Mesenchymal stem cell (in vitro differentiated cells and primary cell): ENCODE measurements at regions not wholly inside any gene's neighbourhood (a gene's known extent, or its start where the extent isn't known, plus 50 kb on each side); places are given as distances from the start of the nearest gene placed in this dataset.
"Not testable (repeated sequence)": the region's sequence is repeated elsewhere in the genome, so short reads cannot be mapped to it uniquely, and the experiment has no call there.

Experiments
- DNase-seq: peaks from one replicate; pipeline ENCODE4 v3.0.0-alpha.2; 2013
- H2AFZ ChIP-seq: one replicate; pipeline ENCODE4 v1.6.1; 2013; ENCODE audit warnings: low read depth, mild to moderate bottlenecking, control low read depth, inconsistent platforms, low read length, moderate library complexity
- H2AK5ac ChIP-seq: 2 replicates; pipeline ENCODE4 v1.6.1; 2013; ENCODE audit warnings: low read length, moderate library complexity, mild to moderate bottlenecking, inconsistent platforms; ENCODE audit not compliant: severe bottlenecking
- H2BK120ac ChIP-seq: one replicate; pipeline ENCODE4 v1.6.1; 2013; ENCODE audit warnings: low read depth, mild to moderate bottlenecking, inconsistent platforms, low read length, moderate library complexity
- H2BK12ac ChIP-seq, 2 experiments: one replicate each; pipeline ENCODE4 v1.6.1; 2013; ENCODE audit warnings: inconsistent platforms in 2 of 2, low read length in 2 of 2, mild to moderate bottlenecking in 2 of 2, moderate library complexity in 2 of 2, control low read depth in 1 of 2
- H2BK15ac ChIP-seq: one replicate; pipeline ENCODE4 v1.6.1; 2013; ENCODE audit warnings: mild to moderate bottlenecking, low read depth, inconsistent platforms; ENCODE audit not compliant: poor library complexity, severe bottlenecking
- H2BK5ac ChIP-seq: 2 replicates; pipeline ENCODE4 v1.6.1; 2013; ENCODE audit warnings: low read depth, mild to moderate bottlenecking, low read length, control low read depth, inconsistent platforms; ENCODE audit not compliant: poor library complexity, severe bottlenecking
- H3K14ac ChIP-seq, 2 experiments: one replicate each; pipeline ENCODE4 v1.6.1; 2013; ENCODE audit warnings: inconsistent platforms in 2 of 2, low read length in 2 of 2, control low read depth in 1 of 2, mild to moderate bottlenecking in 1 of 2, moderate library complexity in 1 of 2
- H3K18ac ChIP-seq, 2 experiments: one replicate each; pipeline ENCODE4 v1.6.1; 2013; ENCODE audit warnings: inconsistent platforms in 2 of 2, low read length in 2 of 2, control low read depth in 1 of 2, low read depth in 1 of 2, mild to moderate bottlenecking in 1 of 2
- H3K23ac ChIP-seq, 2 experiments: one replicate each; pipeline ENCODE4 v1.6.1; 2013; ENCODE audit warnings: inconsistent platforms in 2 of 2, low read length in 2 of 2, mild to moderate bottlenecking in 2 of 2, moderate library complexity in 2 of 2, control low read depth in 1 of 2
- H3K27ac ChIP-seq: 2 replicates; pipeline ENCODE4 v1.5.1; 2013; ENCODE audit warnings: mild to moderate bottlenecking, moderate library complexity, low read length, control low read depth, inconsistent platforms; ENCODE audit not compliant: poor library complexity, severe bottlenecking
- H3K27me3 ChIP-seq, 2 experiments: 2 replicates each; pipeline versions ENCODE4 v1.6.1 to v1.7.0; 2013; ENCODE audit warnings: low read length in 2 of 2, mild to moderate bottlenecking in 2 of 2, moderate library complexity in 2 of 2, control low read depth in 1 of 2, inconsistent platforms in 1 of 2; ENCODE audit not compliant: control insufficient read depth in 1 of 2, insufficient read depth in 1 of 2
- H3K36me3 ChIP-seq, 2 experiments: 2 replicates each; pipeline versions ENCODE4 v1.6.1 to v1.7.0; 2013; ENCODE audit warnings: low read length in 2 of 2, control low read depth in 1 of 2, inconsistent platforms in 1 of 2, low read depth in 1 of 2, mild to moderate bottlenecking in 1 of 2; ENCODE audit not compliant: insufficient read depth in 2 of 2, control insufficient read depth in 1 of 2
- H3K4ac ChIP-seq, 2 experiments: one replicate each; pipeline ENCODE4 v1.6.1; 2013; ENCODE audit warnings: inconsistent platforms in 2 of 2, low read length in 2 of 2, mild to moderate bottlenecking in 2 of 2, moderate library complexity in 2 of 2, control low read depth in 1 of 2, low read depth in 1 of 2
- H3K4me1 ChIP-seq: 2 replicates; pipeline ENCODE4 v1.6.1; 2013; ENCODE audit warnings: low read depth, low read length, control low read depth; ENCODE audit not compliant: control insufficient read depth, insufficient read depth
- H3K4me2 ChIP-seq: 2 replicates; pipeline ENCODE4 v1.6.1; 2013; ENCODE audit warnings: low read length, mild to moderate bottlenecking, inconsistent platforms; ENCODE audit not compliant: poor library complexity, severe bottlenecking
- H3K4me3 ChIP-seq, 2 experiments: 2 replicates each; pipeline versions ENCODE4 v1.5.1 to v1.7.0; 2013; ENCODE audit warnings: low read length in 2 of 2, mild to moderate bottlenecking in 2 of 2, control low read depth in 1 of 2, low read depth in 1 of 2; ENCODE audit not compliant: insufficient read depth in 1 of 2
- H3K79me1 ChIP-seq: replicated peaks from 2 replicates; pipeline ENCODE4 v1.6.1; 2013; ENCODE audit warnings: mild to moderate bottlenecking, control low read depth, low read length, inconsistent platforms; ENCODE audit not compliant: poor library complexity, severe bottlenecking
- H3K9ac ChIP-seq: 2 replicates; pipeline ENCODE4 v1.7.0; 2013; ENCODE audit warnings: mild to moderate bottlenecking, low read length, moderate library complexity
- H3K9me3 ChIP-seq: 2 replicates; pipeline ENCODE4 v1.7.0; 2013; ENCODE audit warnings: mild to moderate bottlenecking, low read length; ENCODE audit not compliant: control insufficient read depth
- H4K8ac ChIP-seq: one replicate; pipeline ENCODE4 v1.6.1; 2013; ENCODE audit warnings: inconsistent platforms, mild to moderate bottlenecking, low read length, moderate library complexity
- H4K91ac ChIP-seq: one replicate; pipeline ENCODE4 v1.6.1; 2013; ENCODE audit warnings: mild to moderate bottlenecking, low read length, inconsistent platforms
- WGBS: methylation state at CpG from one replicate; pipeline ENCODE4 v1.1.7; 2013; ENCODE audit warnings: mixed read lengths; 5-methylcytosine and 5-hydroxymethylcytosine counted together

GRCh38 chr2:21239749-21240148 lies 116.0 kb downstream of the TDRD15 start:
- H3K4ac ChIP-seq, H4K8ac ChIP-seq, H2BK12ac ChIP-seq, H2BK120ac ChIP-seq, H3K27me3 ChIP-seq, H3K4me3 ChIP-seq, H3K23ac ChIP-seq, H3K9me3 ChIP-seq, H2AFZ ChIP-seq, H3K4me1 ChIP-seq, H2BK5ac ChIP-seq, H2BK15ac ChIP-seq, H3K4me2 ChIP-seq, H3K9ac ChIP-seq, DNase-seq, H2AK5ac ChIP-seq, H3K36me3 ChIP-seq, H4K91ac ChIP-seq, H3K18ac ChIP-seq, H3K27ac ChIP-seq, H3K14ac ChIP-seq, H3K79me1 ChIP-seq: not testable (repeated sequence)
- 83% methylated on average over 1 of the region's 1 CpG for WGBS

GRCh38 chr2:21244161-21244560 lies 120.4 kb downstream of the TDRD15 start:
- Histone ChIP-seq H3K4me1 (no peaks in the 10 kb centered on the region), H3K9me3 (peaks cover 7% of the 10 kb centered on the region), H2AK5ac (no peak overlapping the region), H4K91ac (no peak overlapping the region), H4K8ac (no peak overlapping the region), H3K79me1 (no peaks in the 10 kb centered on the region), H3K4ac (no peak overlapping the region), H3K27ac (no peak overlapping the region), H3K36me3 (no peaks in the 10 kb centered on the region), H3K18ac (no peak overlapping the region), H3K14ac (no peak overlapping the region), H2BK15ac (no peak overlapping the region), H2BK5ac (no peak overlapping the region), H3K9ac (no peak overlapping the region), H3K27me3 (no peaks in the 10 kb centered on the region), H2AFZ (no peak overlapping the region), H3K4me3 (no peak overlapping the region), H2BK120ac (no peak overlapping the region), H2BK12ac (no peak overlapping the region), H3K23ac (no peak overlapping the region), H3K4me2 (no peak overlapping the region)
- no peak for DNase-seq
- no CpG with 5 or more reads among the region's 1 CpG for WGBS

GRCh38 chr2:21245565-21245964 lies 121.8 kb downstream of the TDRD15 start:
- Histone ChIP-seq H2BK5ac (no peak overlapping the region), H4K91ac (no peak overlapping the region), H3K4ac (no peak overlapping the region), H4K8ac (no peak overlapping the region), H3K9me3 (peaks cover 7% of the 10 kb centered on the region), H3K23ac (no peak overlapping the region), H3K9ac (no peak overlapping the region), H2BK15ac (no peak overlapping the region), H3K4me1 (no peaks in the 10 kb centered on the region), H3K27ac (no peak overlapping the region), H2BK120ac (no peak overlapping the region), H3K18ac (no peak overlapping the region), H3K14ac (no peak overlapping the region), H2BK12ac (no peak overlapping the region), H2AFZ (no peak overlapping the region), H3K4me3 (no peak overlapping the region), H3K4me2 (no peak overlapping the region), H3K79me1 (no peaks in the 10 kb centered on the region), H2AK5ac (no peak overlapping the region), H3K27me3 (no peaks in the 10 kb centered on the region), H3K36me3 (no peaks in the 10 kb centered on the region)
- no peak for DNase-seq
- WGBS, result 57% methylated on average over 2 of the region's 2 CpGs

GRCh38 chr2:21249367-21249766 lies 125.6 kb downstream of the TDRD15 start:
- no peak overlapping the region for H3K4ac ChIP-seq
- H3K36me3 ChIP-seq, result no peaks in the 10 kb centered on the region
- no peak overlapping the region for H3K14ac ChIP-seq
- H4K8ac ChIP-seq, result no peak overlapping the region
- no peak overlapping the region for H2BK15ac ChIP-seq
- no peak overlapping the region for H2AFZ ChIP-seq
- no peak overlapping the region for H3K9ac ChIP-seq
- H2BK5ac ChIP-seq, result no peak overlapping the region
- no peaks in the 10 kb centered on the region for H3K9me3 ChIP-seq
- H2AK5ac ChIP-seq, result no peak overlapping the region
- H3K27ac ChIP-seq, result no peak overlapping the region
- DNase-seq, result no peak
- H3K27me3 ChIP-seq, result no peaks in the 10 kb centered on the region
- no peak overlapping the region for H4K91ac ChIP-seq
- H3K79me1 ChIP-seq, result no peaks in the 10 kb centered on the region
- no peak overlapping the region for H3K4me2 ChIP-seq
- H3K4me3 ChIP-seq, result no peak overlapping the region
- H2BK12ac ChIP-seq, result no peak overlapping the region
- peaks cover 2% of the 10 kb centered on the region for H3K4me1 ChIP-seq
- H3K23ac ChIP-seq, result no peak overlapping the region
- no peak overlapping the region for H3K18ac ChIP-seq
- WGBS, result 90% methylated on average over 1 of the region's 3 CpGs
- H2BK120ac ChIP-seq, result no peak overlapping the region
